ENCODE measurements at regions not wholly inside any gene's neighbourhood (a gene's known extent, or its start where the extent isn't known, plus 50 kb on each side); places are given as distances from the start of the nearest gene placed in this dataset.

- Histone ChIP-seq H3F3A (replicated peaks; ENCODE audit: low read depth) (no peaks in the 10 kb centered on the region), H3K36me3 (ENCODE audit: insufficient read depth) (no peaks in the 10 kb centered on the region), H3K27me3 (ENCODE audit: insufficient read depth) (no peaks in the 10 kb centered on the region), H3K27ac (ENCODE audit: low read depth) (no peak overlapping the region), H2AFZ (no peak overlapping the region), H3K4me3 (no peak overlapping the region), H3K4me2 (no peak overlapping the region), H3K9me2 (ENCODE audit: insufficient read depth) (no peaks in the 10 kb centered on the region), H3K79me2 (replicated peaks; ENCODE audit: insufficient read depth) (no peaks in the 10 kb centered on the region), H4K20me1 (replicated peaks; ENCODE audit: insufficient read depth) (no peaks in the 10 kb centered on the region), H3K4me1 (ENCODE audit: insufficient read depth) (no peaks in the 10 kb centered on the region)
- no peaks in the 10 kb centered on the region for H3K36me3 Mint-ChIP-seq (ENCODE audit: low read depth)
- peaks cover 6% of the 10 kb centered on the region for H3K27me3 Mint-ChIP-seq (ENCODE audit: insufficient read depth, low read depth, poor library complexity)
- H3K4me1 Mint-ChIP-seq: no peaks in the 10 kb centered on the region
- DNase-seq (ENCODE audit: low spot score): no peak
- no peak overlapping the region for H3K27ac Mint-ChIP-seq
- ATAC-seq: no peak
- H3K4me3 Mint-ChIP-seq: no peak overlapping the region
- no peak for TF ChIP-seq CTCF (conservative IDR thresholded peaks at IDR 0.05; ENCODE audit: low read depth in 2 of 2)
- no peak for TF ChIP-seq CREB1 (CRISPR knock-in tag; IDR thresholded peaks at IDR 0.05; ENCODE audit: low read depth)
- no peak for TF ChIP-seq ZNF114 (CRISPR knock-in tag; IDR thresholded peaks at IDR 0.05)
- no peak for TF ChIP-seq STAT1 (IDR thresholded peaks at IDR 0.05; ENCODE audit: unreplicated experiment)
- TF ChIP-seq POLR2AphosphoS5 (IDR thresholded peaks at IDR 0.05; ENCODE audit: low read depth): no peak
- TF ChIP-seq ZNF331 (CRISPR knock-in tag; IDR thresholded peaks at IDR 0.05; ENCODE audit: low read depth): no peak
- TF ChIP-seq JUNB (IDR thresholded peaks at IDR 0.05; ENCODE audit: unreplicated experiment): no peak
- no peak for TF ChIP-seq NANOG (IDR thresholded peaks at IDR 0.05; ENCODE audit: borderline replicate concordance)
- TF ChIP-seq ZNF462 (CRISPR knock-in tag; IDR thresholded peaks at IDR 0.05): no peak
- TF ChIP-seq ETS1 (IDR thresholded peaks at IDR 0.05): no peak
- no peak for TF ChIP-seq EZH2 (IDR thresholded peaks at IDR 0.05; ENCODE audit: low read depth, unreplicated experiment)
- no peak for TF ChIP-seq REST (IDR thresholded peaks at IDR 0.05; ENCODE audit: unreplicated experiment)
- no peak for TF ChIP-seq EZH2phosphoT487 (IDR thresholded peaks at IDR 0.05; ENCODE audit: unreplicated experiment)
- H3K9me3 Mint-ChIP-seq: no peaks in the 10 kb centered on the region; the same call in 2 of the 3 replicates
These were observed 190.3 kb upstream of the SHH start for GRCh38 chr7:156002362-156003066.

Measured in GM23338 (cell line).